Body of pancreas (tissue), 4 donors: ENCODE measurements at regions not wholly inside any gene's neighbourhood (a gene's known extent, or its start where the extent isn't known, plus 50 kb on each side); places are given as distances from the start of the nearest gene placed in this dataset.

Experiments used
- CTCF ChIP-seq, 7 experiments: fragments of 450-650 bp in 4 of 7; fragments of 200-600 bp in 3 of 7; sonication (generic) in 3 of 7; IDR thresholded peaks; one replicate each; pipeline ENCODE4 v1.5.1; 2016 to 2019; ENCODE audit warnings: antibody characterized with exemption in 7 of 7
- POLR2A ChIP-seq, 3 donors: fragments of 450-650 bp; IDR thresholded peaks; one replicate each; pipeline ENCODE4 v1.6.1; 2016; ENCODE audit warnings: antibody characterized with exemption in 3 of 3, mild to moderate bottlenecking in 2 of 3

- TF ChIP-seq POLR2A (IDR thresholded peaks at IDR 0.05): no peak
- TF ChIP-seq CTCF (IDR thresholded peaks at IDR 0.05): no peak
Observed at GRCh38 chr9:14515571-14516198, 177.5 kb downstream of the ZDHHC21 start.
